ENCODE measurements at regions not wholly inside any gene's neighbourhood (a gene's known extent, or its start where the extent isn't known, plus 50 kb on each side); places are given as distances from the start of the nearest gene placed in this dataset.

DNA sequence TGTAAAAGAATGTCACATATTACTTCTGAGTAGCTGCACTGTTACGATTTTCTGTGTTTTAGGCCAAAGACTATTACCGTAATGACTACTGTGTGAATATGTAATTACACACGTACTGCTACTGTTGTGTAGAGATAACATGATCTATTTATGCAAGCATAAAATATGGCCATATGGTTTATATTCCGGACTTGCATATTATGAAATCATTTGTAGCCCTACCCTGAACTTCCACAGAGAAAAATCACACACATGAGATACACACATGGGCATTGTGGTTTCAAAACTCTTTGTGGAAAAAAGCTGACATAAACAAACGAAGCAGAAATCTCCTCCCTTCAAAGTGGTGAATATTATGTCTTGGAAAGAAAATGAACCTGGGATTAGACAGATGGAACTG is 373.0 kb upstream of the ADAMTS5 start:
- TF ChIP-seq, protein P1, sequence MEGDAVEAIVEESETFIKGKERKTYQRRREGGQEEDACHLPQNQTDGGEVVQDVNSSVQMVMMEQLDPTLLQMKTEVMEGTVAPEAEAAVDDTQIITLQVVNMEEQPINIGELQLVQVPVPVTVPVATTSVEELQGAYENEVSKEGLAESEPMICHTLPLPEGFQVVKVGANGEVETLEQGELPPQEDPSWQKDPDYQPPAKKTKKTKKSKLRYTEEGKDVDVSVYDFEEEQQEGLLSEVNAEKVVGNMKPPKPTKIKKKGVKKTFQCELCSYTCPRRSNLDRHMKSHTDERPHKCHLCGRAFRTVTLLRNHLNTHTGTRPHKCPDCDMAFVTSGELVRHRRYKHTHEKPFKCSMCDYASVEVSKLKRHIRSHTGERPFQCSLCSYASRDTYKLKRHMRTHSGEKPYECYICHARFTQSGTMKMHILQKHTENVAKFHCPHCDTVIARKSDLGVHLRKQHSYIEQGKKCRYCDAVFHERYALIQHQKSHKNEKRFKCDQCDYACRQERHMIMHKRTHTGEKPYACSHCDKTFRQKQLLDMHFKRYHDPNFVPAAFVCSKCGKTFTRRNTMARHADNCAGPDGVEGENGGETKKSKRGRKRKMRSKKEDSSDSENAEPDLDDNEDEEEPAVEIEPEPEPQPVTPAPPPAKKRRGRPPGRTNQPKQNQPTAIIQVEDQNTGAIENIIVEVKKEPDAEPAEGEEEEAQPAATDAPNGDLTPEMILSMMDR (IDR thresholded peaks at IDR 0.05; ENCODE audit: low read depth, low read length, poor library complexity, severe bottlenecking) = no peak
- no peak for TF ChIP-seq EZH2phosphoT487 (IDR thresholded peaks at IDR 0.05; ENCODE audit: borderline replicate concordance, low read length)
